Esophagus squamous epithelium (tissue), 4 donors: ENCODE measurements at regions not wholly inside any gene's neighbourhood (a gene's known extent, or its start where the extent isn't known, plus 50 kb on each side); places are given as distances from the start of the nearest gene placed in this dataset.
A peak's percentile ranks its signal among the peaks of the same experiment; 100 is the strongest.

ENCODE experiments used
- CTCF ChIP-seq, 6 experiments: fragments of 450-650 bp in 4 of 6; fragments of 200-600 bp in 2 of 6; sonication (generic) in 2 of 6; IDR thresholded peaks; one replicate each; pipeline ENCODE4 v1.5.1; 2016 to 2019; ENCODE audit warnings: antibody characterized with exemption in 6 of 6, mild to moderate bottlenecking in 4 of 6, moderate library complexity in 4 of 6
- POLR2A ChIP-seq, 4 donors: fragments of 450-650 bp; IDR thresholded peaks; one replicate each; pipeline ENCODE4 v1.6.1; 2017; ENCODE audit warnings: antibody characterized with exemption in 4 of 4, mild to moderate bottlenecking in 4 of 4, moderate library complexity in 3 of 4

GRCh38 chr14:27528328-27528727 is 930.5 kb upstream of the NOVA1 start:
- no peak for TF ChIP-seq POLR2A (IDR thresholded peaks at IDR 0.05)
- peak in 1 of 6 experiments; percentile 43 for TF ChIP-seq CTCF (IDR thresholded peaks at IDR 0.05)
